ENCODE measurements at regions not wholly inside any gene's neighbourhood (a gene's known extent, or its start where the extent isn't known, plus 50 kb on each side); places are given as distances from the start of the nearest gene placed in this dataset.

DNA sequence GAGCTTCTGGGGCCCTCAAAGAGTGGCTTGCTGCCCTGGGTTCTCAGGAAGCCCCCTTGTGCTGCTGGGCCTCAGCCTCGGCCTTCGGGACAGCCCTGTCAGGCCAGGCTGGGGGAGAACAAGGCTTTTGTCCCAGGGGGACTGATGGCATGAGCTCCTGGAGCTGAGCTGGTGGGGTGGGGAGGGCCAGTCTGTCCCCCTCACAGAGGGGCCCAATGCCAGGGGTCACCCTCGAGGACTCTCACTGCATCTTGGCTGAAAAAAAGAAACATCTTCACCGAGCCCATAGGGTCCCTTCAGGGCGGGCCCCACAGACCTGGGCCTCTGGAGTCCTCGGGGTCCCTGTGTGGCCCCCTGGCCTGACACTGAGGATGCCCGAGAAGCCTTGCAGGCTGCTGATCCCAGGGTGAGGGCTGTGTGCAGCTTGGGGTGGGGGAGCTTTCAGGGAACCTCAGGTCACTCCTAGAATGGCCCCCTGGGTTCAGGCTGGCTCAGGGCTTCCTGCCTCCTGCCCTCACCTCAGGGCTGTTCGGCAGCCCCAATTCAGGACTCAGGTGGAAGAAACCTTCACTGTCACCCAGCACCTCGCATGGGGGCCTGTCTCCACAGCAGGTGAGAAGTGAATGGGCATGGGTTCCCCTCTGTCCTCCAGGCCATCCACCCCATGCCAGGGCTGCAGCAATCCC, 90.5 kb downstream of the TNFRSF13B start:
- Histone ChIP-seq H3T11ph (ENCODE audit: low read length) (no peak overlapping the region), H2AK5ac (ENCODE audit: insufficient read length, low read length) (no peak overlapping the region), H3K4ac (ENCODE audit: low read depth, low read length) (no peak overlapping the region), H3K79me2 (ENCODE audit: insufficient read depth, low read length) (no peaks in the 10 kb centered on the region), H4K5ac (ENCODE audit: insufficient read length, low read depth, low read length) (no peak overlapping the region), H3K4me2 (ENCODE audit: insufficient read depth, insufficient read length, low read length) (no peak overlapping the region), H2BK5ac (ENCODE audit: insufficient read length, low read length) (no peak overlapping the region), H3K27ac (ENCODE audit: insufficient read length, low read depth, low read length) (no peak overlapping the region), H2BK120ac (ENCODE audit: low read depth, low read length, poor library complexity, severe bottlenecking) (no peak overlapping the region), H3K14ac (ENCODE audit: insufficient read depth, low read length) (no peak overlapping the region), H3K56ac (ENCODE audit: insufficient read length, low read depth, low read length) (no peak overlapping the region), H3K18ac (ENCODE audit: insufficient read length, low read depth, low read length) (no peak overlapping the region), H3K4me1 (ENCODE audit: insufficient read depth, low read length) (no peaks in the 10 kb centered on the region), H4K91ac (ENCODE audit: insufficient read length, low read depth, low read length) (no peak overlapping the region), H2AFZ (ENCODE audit: low read length) (no peak overlapping the region), H3K23ac (ENCODE audit: insufficient read length, low read depth, low read length) (no peak overlapping the region), H3K9ac (ENCODE audit: extremely low read depth, insufficient read length, low read length) (no peak overlapping the region), H3K23me2 (ENCODE audit: insufficient read length, low read depth, low read length, poor library complexity, severe bottlenecking) (peaks cover 2% of the 10 kb centered on the region), H2BK12ac (ENCODE audit: insufficient read length, low read depth, low read length) (no peak overlapping the region), H2BK15ac (ENCODE audit: low read depth, low read length) (no peak overlapping the region), H4K8ac (replicated peaks; ENCODE audit: insufficient read length, low read depth, low read length) (no peak overlapping the region), H3K79me1 (ENCODE audit: insufficient read depth, low read depth, low read length, poor library complexity, severe bottlenecking) (no peaks in the 10 kb centered on the region), H4K20me1 (ENCODE audit: control insufficient read depth, insufficient read depth, insufficient read length) (no peaks in the 10 kb centered on the region), H3K9me3 (ENCODE audit: control insufficient read depth, low read depth, low read length) (no peaks in the 10 kb centered on the region), H3K27me3 (ENCODE audit: insufficient read depth, low read length) (no peaks in the 10 kb centered on the region), H2BK20ac (ENCODE audit: low read depth, low read length, poor library complexity, severe bottlenecking) (no peak overlapping the region)
- no peak overlapping the region; a peak in 1 of 7 replicates for H3K27ac Mint-ChIP-seq
- H3K36me3 Mint-ChIP-seq (ENCODE audit: insufficient read depth in 1 of 3, low read depth in 3 of 3): peaks cover 0 to 1% (median 0%) of the 10 kb centered on the region in 3 experiments; a peak in 1 of 7 replicates
- peaks cover 0 to 8% of the 10 kb centered on the region in 2 experiments; a peak in 1 of 5 replicates for H3K9me3 Mint-ChIP-seq
- no peaks in the 10 kb centered on the region for H3K27me3 Mint-ChIP-seq (ENCODE audit: low read depth)
- TF ChIP-seq, protein P1, sequence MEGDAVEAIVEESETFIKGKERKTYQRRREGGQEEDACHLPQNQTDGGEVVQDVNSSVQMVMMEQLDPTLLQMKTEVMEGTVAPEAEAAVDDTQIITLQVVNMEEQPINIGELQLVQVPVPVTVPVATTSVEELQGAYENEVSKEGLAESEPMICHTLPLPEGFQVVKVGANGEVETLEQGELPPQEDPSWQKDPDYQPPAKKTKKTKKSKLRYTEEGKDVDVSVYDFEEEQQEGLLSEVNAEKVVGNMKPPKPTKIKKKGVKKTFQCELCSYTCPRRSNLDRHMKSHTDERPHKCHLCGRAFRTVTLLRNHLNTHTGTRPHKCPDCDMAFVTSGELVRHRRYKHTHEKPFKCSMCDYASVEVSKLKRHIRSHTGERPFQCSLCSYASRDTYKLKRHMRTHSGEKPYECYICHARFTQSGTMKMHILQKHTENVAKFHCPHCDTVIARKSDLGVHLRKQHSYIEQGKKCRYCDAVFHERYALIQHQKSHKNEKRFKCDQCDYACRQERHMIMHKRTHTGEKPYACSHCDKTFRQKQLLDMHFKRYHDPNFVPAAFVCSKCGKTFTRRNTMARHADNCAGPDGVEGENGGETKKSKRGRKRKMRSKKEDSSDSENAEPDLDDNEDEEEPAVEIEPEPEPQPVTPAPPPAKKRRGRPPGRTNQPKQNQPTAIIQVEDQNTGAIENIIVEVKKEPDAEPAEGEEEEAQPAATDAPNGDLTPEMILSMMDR (conservative IDR thresholded peaks at IDR 0.05): no peak
- H3K4me1 Mint-ChIP-seq: 0 out of 4 replicates have a peak, but pooled peaks cover 0 to 2% of the 10 kb centered on the region in 2 experiments
- WGBS (ENCODE audit: extremely low coverage, insufficient read length, low lambda C conversion rate): no CpG with 5 or more reads among the region's 9 CpGs
- DNase-seq: peak; percentile 26
- no peak overlapping the region for H3K4me3 Mint-ChIP-seq

Measured in H9 (cell line).